HepG2 (cell line): ENCODE measurements at regions not wholly inside any gene's neighbourhood (a gene's known extent, or its start where the extent isn't known, plus 50 kb on each side); places are given as distances from the start of the nearest gene placed in this dataset.

Experiments
- ATAC-seq: fragments of 200-7000 bp; cut with Tn5 transposase; 3 replicates; pipeline ENCODE4 v1.9.1; 2020; ENCODE audit warnings: mild to moderate bottlenecking, moderate library complexity
- BruUV-seq: library from RNA; stranded (reverse); fragments of 400-500 nt; replicated peaks from 2 replicates; lab custom pipeline; 2021; lab: Mats Ljungman, UMichigan
- CTCF ChIA-PET: fragments of 300-600 bp; formaldehyde crosslinking; extraction: SDS; loops from one replicate; lab custom pipeline; 2021; ENCODE audit warnings: low total read pairs, inconsistent platforms, low intra/inter-chr PET ratio; lab: Yijun Ruan, JAX
- POLR2A ChIA-PET: fragments of 350-600 bp; sonication (Branson Sonifier 250); formaldehyde crosslinking; loops from one replicate; lab custom pipeline; 2020; ENCODE audit warnings: antibody characterized with exemption, inconsistent platforms; lab: Yijun Ruan, JAX
- DNase-seq: peaks from one replicate; pipeline ENCODE4 v3.0.0-alpha.2; 2015; ENCODE audit warnings: low spot score
- FAIRE-seq: peaks from 3 replicates; lab custom pipeline; 2011; peaks lifted over from hg19 to GRCh38; lab: Jason Lieb, UNC
- H2AFZ ChIP-seq: one replicate; pipeline ENCODE4 v1.6.1; 2011; ENCODE audit warnings: low read length, inconsistent platforms
- H3K27ac ChIP-seq: fragments of 300-600 bp; 3 replicates; pipeline ENCODE4 v1.8.0; 2011; ENCODE audit warnings: mixed run types, mild to moderate bottlenecking, mixed read lengths, low read length, inconsistent platforms; ENCODE audit not compliant: insufficient read depth; ENCODE audit errors: extremely low read length
- H3K27me3 ChIP-seq, 2 experiments: fragments of 200-600 bp in 1 of 2; 2 replicates in 1 of 2; 3 replicates in 1 of 2; pipeline versions ENCODE4 v1.6.0 to v1.8.0; 2011; ENCODE audit warnings: low read length in 2 of 2, mild to moderate bottlenecking in 2 of 2, moderate library complexity in 2 of 2, inconsistent platforms in 1 of 2; ENCODE audit not compliant: insufficient read depth in 2 of 2, control insufficient read depth in 1 of 2
- H3K36me3 ChIP-seq, 2 experiments: fragments of 200-600 bp in 1 of 2; replicated peaks in 1 of 2; 2 replicates in 1 of 2; 3 replicates in 1 of 2; pipeline versions ENCODE4 v1.5.1 to v1.8.0; 2011; ENCODE audit warnings: low read length in 2 of 2, inconsistent platforms in 1 of 2; ENCODE audit not compliant: insufficient read depth in 2 of 2, control insufficient read depth in 1 of 2
- H3K4me1 ChIP-seq: 2 replicates; pipeline ENCODE4 v1.5.1; 2012; ENCODE audit warnings: low read length, inconsistent platforms; ENCODE audit not compliant: insufficient read depth
- H3K4me2 ChIP-seq: 2 replicates; pipeline ENCODE4 v1.6.0; 2011; ENCODE audit warnings: low read depth, low read length, inconsistent platforms
- H3K4me3 ChIP-seq, 3 experiments: fragments of 200-600 bp in 1 of 3; sonication (generic), shearing (Covaris generic) in 1 of 3; replicated peaks in 1 of 3; 2 replicates each; pipeline ENCODE4 v1.5.1; 2011 to 2016; ENCODE audit warnings: low read length in 3 of 3, inconsistent platforms in 2 of 3, low read depth in 2 of 3, mild to moderate bottlenecking in 2 of 3, control low read depth in 1 of 3, mixed read lengths in 1 of 3; ENCODE audit not compliant: insufficient read depth in 1 of 3
- H3K79me2 ChIP-seq: one replicate; pipeline ENCODE4 v1.6.1; 2011; ENCODE audit warnings: low read length, inconsistent platforms; ENCODE audit not compliant: insufficient read depth
- H3K9ac ChIP-seq: 2 replicates; pipeline ENCODE4 v1.6.0; 2011; ENCODE audit warnings: mild to moderate bottlenecking, low read depth, low read length, inconsistent platforms; ENCODE audit not compliant: insufficient read depth
- H3K9me3 ChIP-seq: 2 replicates; pipeline ENCODE4 v1.5.1; 2012; ENCODE audit warnings: mild to moderate bottlenecking, low read length
- H4K20me1 ChIP-seq: 2 replicates; pipeline ENCODE4 v1.6.0; 2011; ENCODE audit warnings: inconsistent platforms, mild to moderate bottlenecking, low read length, moderate library complexity; ENCODE audit not compliant: insufficient read depth
- HOXA5 ChIP-seq: sonication (generic); formaldehyde crosslinking; IDR thresholded peaks from 2 replicates; pipeline ENCODE4 v1.4.0; 2020; ENCODE audit warnings: missing genetic modification reagents
- JUNB ChIP-seq: sonication (generic); formaldehyde crosslinking; IDR thresholded peaks from 2 replicates; pipeline ENCODE4 v1.8.0; 2022; ENCODE audit warnings: missing genetic modification reagents, mild to moderate bottlenecking, borderline replicate concordance
- NR1H2 ChIP-seq: sonication (generic); formaldehyde crosslinking; IDR thresholded peaks from 2 replicates; pipeline ENCODE4 v1.8.1; 2022; ENCODE audit warnings: low read depth, missing genetic modification reagents, borderline replicate concordance
- RAD51 ChIP-seq: fragments of 450-650 bp; IDR thresholded peaks from 2 replicates; pipeline ENCODE4 v1.6.1; 2016; ENCODE audit warnings: borderline replicate concordance
- SMARCC2 ChIP-seq: fragments of 450-650 bp; IDR thresholded peaks from 2 replicates; pipeline ENCODE4 v1.6.1; 2017; ENCODE audit warnings: antibody characterized with exemption, mild to moderate bottlenecking
- ZFP41 ChIP-seq: sonication (generic); formaldehyde crosslinking; IDR thresholded peaks from 2 replicates; pipeline ENCODE4 v1.4.0; 2020; ENCODE audit warnings: mild to moderate bottlenecking, missing genetic modification reagents, borderline replicate concordance
- ZNF446 ChIP-seq: sonication (generic); formaldehyde crosslinking; IDR thresholded peaks from 2 replicates; pipeline ENCODE4 v1.5.0; 2020; ENCODE audit warnings: mild to moderate bottlenecking, missing genetic modification reagents
- ZNF615 ChIP-seq: sonication (generic); formaldehyde crosslinking; IDR thresholded peaks from 2 replicates; pipeline ENCODE4 v1.5.0; 2020; ENCODE audit warnings: mild to moderate bottlenecking, missing genetic modification reagents, borderline replicate concordance
- ZNF619 ChIP-seq: sonication (generic); formaldehyde crosslinking; IDR thresholded peaks from 2 replicates; pipeline ENCODE4 v1.4.0; 2020; ENCODE audit warnings: mild to moderate bottlenecking, missing genetic modification reagents
- ZNF777 ChIP-seq: sonication (generic); formaldehyde crosslinking; IDR thresholded peaks from 2 replicates; pipeline ENCODE4 v1.4.0; 2020; ENCODE audit warnings: missing genetic modification reagents
- ZNF83 ChIP-seq: sonication (generic); formaldehyde crosslinking; IDR thresholded peaks from 2 replicates; pipeline ENCODE4 v1.4.0; 2020; ENCODE audit warnings: missing genetic modification reagents, mild to moderate bottlenecking, borderline replicate concordance
- in situ Hi-C: cut with HindIII; loops from 2 replicates; pipeline ENCODE4 v1.10.0; 2017; ENCODE audit warnings: low pct_unique_long_range_greater_than_20kb; ENCODE audit not compliant: extremely low pct_ligation_motif_present
- intact Hi-C: fragments of 100-400 bp; cut with micrococcal nuclease; formaldehyde crosslinking; loops from one replicate; pipeline ENCODE4 v1.10.0; 2022; ENCODE audit not compliant: unreplicated experiment
- TF ChIP-seq, protein P1 (sequence below): IDR thresholded peaks from 2 replicates; pipeline ENCODE4 v1.6.1; 2012; ENCODE audit warnings: low read length, improper control_type of control experiment
- TF ChIP-seq, protein P2 (sequence below): sonication (generic); formaldehyde crosslinking; IDR thresholded peaks from 2 replicates; pipeline ENCODE4 v1.4.0; 2020; ENCODE audit warnings: missing genetic modification reagents
- TF ChIP-seq, protein P3 (sequence below): fragments of 450-650 bp; IDR thresholded peaks from 2 replicates; pipeline ENCODE4 v1.6.1; 2016

- ChIA-PET POLR2A (no interaction called here), CTCF (no interaction called here)
- TF ChIP-seq ZNF83 (CRISPR knock-in tag): no peak
- TF ChIP-seq NR1H2 (CRISPR knock-in tag): no peak
- TF ChIP-seq, protein P1, sequence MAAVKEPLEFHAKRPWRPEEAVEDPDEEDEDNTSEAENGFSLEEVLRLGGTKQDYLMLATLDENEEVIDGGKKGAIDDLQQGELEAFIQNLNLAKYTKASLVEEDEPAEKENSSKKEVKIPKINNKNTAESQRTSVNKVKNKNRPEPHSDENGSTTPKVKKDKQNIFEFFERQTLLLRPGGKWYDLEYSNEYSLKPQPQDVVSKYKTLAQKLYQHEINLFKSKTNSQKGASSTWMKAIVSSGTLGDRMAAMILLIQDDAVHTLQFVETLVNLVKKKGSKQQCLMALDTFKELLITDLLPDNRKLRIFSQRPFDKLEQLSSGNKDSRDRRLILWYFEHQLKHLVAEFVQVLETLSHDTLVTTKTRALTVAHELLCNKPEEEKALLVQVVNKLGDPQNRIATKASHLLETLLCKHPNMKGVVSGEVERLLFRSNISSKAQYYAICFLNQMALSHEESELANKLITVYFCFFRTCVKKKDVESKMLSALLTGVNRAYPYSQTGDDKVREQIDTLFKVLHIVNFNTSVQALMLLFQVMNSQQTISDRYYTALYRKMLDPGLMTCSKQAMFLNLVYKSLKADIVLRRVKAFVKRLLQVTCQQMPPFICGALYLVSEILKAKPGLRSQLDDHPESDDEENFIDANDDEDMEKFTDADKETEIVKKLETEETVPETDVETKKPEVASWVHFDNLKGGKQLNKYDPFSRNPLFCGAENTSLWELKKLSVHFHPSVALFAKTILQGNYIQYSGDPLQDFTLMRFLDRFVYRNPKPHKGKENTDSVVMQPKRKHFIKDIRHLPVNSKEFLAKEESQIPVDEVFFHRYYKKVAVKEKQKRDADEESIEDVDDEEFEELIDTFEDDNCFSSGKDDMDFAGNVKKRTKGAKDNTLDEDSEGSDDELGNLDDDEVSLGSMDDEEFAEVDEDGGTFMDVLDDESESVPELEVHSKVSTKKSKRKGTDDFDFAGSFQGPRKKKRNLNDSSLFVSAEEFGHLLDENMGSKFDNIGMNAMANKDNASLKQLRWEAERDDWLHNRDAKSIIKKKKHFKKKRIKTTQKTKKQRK: no peak
- TF ChIP-seq ZFP41 (CRISPR knock-in tag): no peak
- TF ChIP-seq, protein P2, sequence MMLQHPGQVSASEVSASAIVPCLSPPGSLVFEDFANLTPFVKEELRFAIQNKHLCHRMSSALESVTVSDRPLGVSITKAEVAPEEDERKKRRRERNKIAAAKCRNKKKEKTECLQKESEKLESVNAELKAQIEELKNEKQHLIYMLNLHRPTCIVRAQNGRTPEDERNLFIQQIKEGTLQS (CRISPR knock-in tag): no peak
- TF ChIP-seq HOXA5 (CRISPR knock-in tag): no peak
- TF ChIP-seq JUNB (CRISPR knock-in tag): no peak
- no peak for TF ChIP-seq ZNF777
- no peak for TF ChIP-seq ZNF615 (CRISPR knock-in tag)
- TF ChIP-seq ZNF619 (CRISPR knock-in tag): no peak
- no peak for TF ChIP-seq ZNF446 (CRISPR knock-in tag)
- no peak for TF ChIP-seq RAD51
- TF ChIP-seq, protein P3, sequence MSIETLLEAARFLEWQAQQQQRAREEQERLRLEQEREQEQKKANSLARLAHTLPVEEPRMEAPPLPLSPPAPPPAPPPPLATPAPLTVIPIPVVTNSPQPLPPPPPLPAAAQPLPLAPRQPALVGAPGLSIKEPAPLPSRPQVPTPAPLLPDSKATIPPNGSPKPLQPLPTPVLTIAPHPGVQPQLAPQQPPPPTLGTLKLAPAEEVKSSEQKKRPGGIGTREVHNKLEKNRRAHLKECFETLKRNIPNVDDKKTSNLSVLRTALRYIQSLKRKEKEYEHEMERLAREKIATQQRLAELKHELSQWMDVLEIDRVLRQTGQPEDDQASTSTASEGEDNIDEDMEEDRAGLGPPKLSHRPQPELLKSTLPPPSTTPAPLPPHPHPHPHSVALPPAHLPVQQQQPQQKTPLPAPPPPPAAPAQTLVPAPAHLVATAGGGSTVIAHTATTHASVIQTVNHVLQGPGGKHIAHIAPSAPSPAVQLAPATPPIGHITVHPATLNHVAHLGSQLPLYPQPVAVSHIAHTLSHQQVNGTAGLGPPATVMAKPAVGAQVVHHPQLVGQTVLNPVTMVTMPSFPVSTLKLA: no peak
- TF ChIP-seq SMARCC2: no peak
- DNase-seq (no peak), ATAC-seq (no peak), FAIRE-seq (no peak)
- intact Hi-C loops (no loop called here), in situ Hi-C loops (no loop called here)
- Histone ChIP-seq H3K27me3 (no peaks in the 10 kb centered on the region; a peak in 1 of 5 replicates), H3K4me1 (no peaks in the 10 kb centered on the region), H3K4me2 (no peak overlapping the region), H3K9me3 (peaks cover 90% of the 10 kb centered on the region), H3K9ac (no peak overlapping the region), H3K79me2 (no peaks in the 10 kb centered on the region), H2AFZ (no peak overlapping the region), H3K27ac (no peak overlapping the region), H3K36me3 (no peaks in the 10 kb centered on the region), H3K4me3 (no peak overlapping the region), H4K20me1 (no peaks in the 10 kb centered on the region)
- BruUV-seq: no TSS peak
Observed at GRCh38 chr10:107498983-107499382, 334.5 kb upstream of the SORCS1 start.
